Naive thymus-derived CD8-positive, alpha-beta T cell (primary cell): ENCODE measurements at regions not wholly inside any gene's neighbourhood (a gene's known extent, or its start where the extent isn't known, plus 50 kb on each side); places are given as distances from the start of the nearest gene placed in this dataset.

ENCODE experiments used
- ATAC-seq, 2 donors: fragments of 150-1000 bp; cut with Tn5 transposase in 1 of 2; sonication (Bioruptor Pico), chemical (Tn5 transposase) in 1 of 2; 1 replicate in 1 of 2; 2 replicates in 1 of 2; pipeline ENCODE4 v1.10.0; 2021; ENCODE audit warnings: mild to moderate bottlenecking in 2 of 2, moderate library complexity in 2 of 2
- POLR2A ChIA-PET: fragments of 350-600 bp; sonication (Branson Sonifier 250); formaldehyde crosslinking; loops from one replicate; lab custom pipeline; 2021; ENCODE audit warnings: antibody characterized with exemption; lab: Charles Lee
- DNase-seq, 10 donors: peaks; one replicate each; pipeline versions ENCODE4 v3.0.0 to v3.0.0-alpha.2; 2020 to 2022
- H3K27ac Mint-ChIP-seq, 10 donors: one replicate each; pipeline ENCODE4 v1.8.0; 2020 to 2022; ENCODE audit warnings: mild to moderate bottlenecking in 10 of 10, mixed read lengths in 10 of 10, moderate library complexity in 4 of 10, inconsistent platforms in 1 of 10
- H3K27me3 Mint-ChIP-seq, 5 donors: one replicate each; pipeline ENCODE4 v1.8.0; 2021 to 2022; ENCODE audit warnings: mixed read lengths in 5 of 5
- H3K36me3 Mint-ChIP-seq, 3 donors: one replicate each; pipeline ENCODE4 v1.8.0; 2020 to 2022; ENCODE audit warnings: mixed read lengths in 3 of 3, mild to moderate bottlenecking in 2 of 3, inconsistent platforms in 1 of 3
- H3K4me1 Mint-ChIP-seq, 4 donors: one replicate each; pipeline ENCODE4 v1.8.0; 2021 to 2022; ENCODE audit warnings: mixed read lengths in 4 of 4
- H3K4me3 Mint-ChIP-seq, 10 donors: one replicate each; pipeline ENCODE4 v1.8.0; 2020 to 2022; ENCODE audit warnings: mild to moderate bottlenecking in 10 of 10, mixed read lengths in 10 of 10, moderate library complexity in 6 of 10, inconsistent platforms in 1 of 10
- H3K9me3 Mint-ChIP-seq, 9 donors: one replicate each; pipeline ENCODE4 v1.8.0; 2020 to 2022; ENCODE audit warnings: mixed read lengths in 9 of 9, mild to moderate bottlenecking in 3 of 9, inconsistent platforms in 1 of 9, moderate library complexity in 1 of 9

- DNase-seq (no peak), ATAC-seq (no peak)
- POLR2A ChIA-PET = no interaction called here
- Mint-ChIP-seq H3K27ac (no peak overlapping the region), H3K4me3 (no peak overlapping the region), H3K27me3 (peaks cover 7 to 32% (median 12%) of the 10 kb centered on the region in 5 donors), H3K4me1 (no peaks in the 10 kb centered on the region), H3K36me3 (no peaks in the 10 kb centered on the region), H3K9me3 (peaks cover 0 to 15% (median 3%) of the 10 kb centered on the region in 9 donors)
These were observed 249.7 kb upstream of the OSR1 start for GRCh38 chr2:19607931-19608771.

- Mint-ChIP-seq H3K36me3 (no peaks in the 10 kb centered on the region), H3K4me3 (no peak overlapping the region), H3K27ac (no peak overlapping the region), H3K9me3 (peaks cover 0 to 11% (median 0%) of the 10 kb centered on the region in 9 donors), H3K27me3 (peaks cover 7 to 32% (median 12%) of the 10 kb centered on the region in 5 donors), H3K4me1 (no peaks in the 10 kb centered on the region)
- no peak for DNase-seq
- ATAC-seq = no peak
- POLR2A ChIA-PET = no interaction called here
These were observed 249.0 kb upstream of the OSR1 start for GRCh38 chr2:19607400-19607799.

- Mint-ChIP-seq H3K4me1 (no peaks in the 10 kb centered on the region), H3K4me3 (no peak overlapping the region), H3K36me3 (no peaks in the 10 kb centered on the region), H3K27ac (no peak overlapping the region), H3K9me3 (peaks cover 0 to 11% (median 0%) of the 10 kb centered on the region in 9 donors), H3K27me3 (peaks cover 8 to 25% (median 11%) of the 10 kb centered on the region in 5 donors)
- ATAC-seq (no peak), DNase-seq (no peak)
- POLR2A ChIA-PET = no interaction called here
These were observed 242.6 kb upstream of the OSR1 start for GRCh38 chr2:19600982-19601381.

- DNase-seq (no peak), ATAC-seq (no peak)
- Mint-ChIP-seq H3K36me3 (no peaks in the 10 kb centered on the region), H3K9me3 (peaks cover 0 to 11% (median 0%) of the 10 kb centered on the region in 9 donors), H3K27ac (no peak overlapping the region), H3K27me3 (peaks cover 8 to 25% (median 11%) of the 10 kb centered on the region in 5 donors), H3K4me1 (no peaks in the 10 kb centered on the region), H3K4me3 (no peak overlapping the region)
- POLR2A ChIA-PET = no interaction called here
These were observed 242.1 kb upstream of the OSR1 start for GRCh38 chr2:19600506-19600905.

- POLR2A ChIA-PET = no interaction called here
These were observed 240.5 kb upstream of the OSR1 start for GRCh38 chr2:19598971-19599370.

GRCh38 chr2:19592197-19592596 is 233.8 kb upstream of the OSR1 start:
- ATAC-seq (no peak), DNase-seq (no peak)
- peaks cover 0 to 4% (median 0%) of the 10 kb centered on the region in 9 donors for H3K9me3 Mint-ChIP-seq
- H3K27ac Mint-ChIP-seq = no peak overlapping the region
- no peaks in the 10 kb centered on the region for H3K4me1 Mint-ChIP-seq
- POLR2A ChIA-PET = no interaction called here
- H3K36me3 Mint-ChIP-seq = no peaks in the 10 kb centered on the region
- H3K4me3 Mint-ChIP-seq = no peak overlapping the region
- peaks cover 0 to 4% (median under 1%) of the 10 kb centered on the region in 5 donors for H3K27me3 Mint-ChIP-seq

More at GRCh38 chr2:19598971-19599370, 240.5 kb upstream of the OSR1 start:
- Mint-ChIP-seq H3K27me3 (peaks cover 4 to 25% (median 8%) of the 10 kb centered on the region in 5 donors), H3K9me3 (peaks cover 0 to 4% (median 0%) of the 10 kb centered on the region in 9 donors), H3K36me3 (no peaks in the 10 kb centered on the region), H3K4me3 (no peak overlapping the region), H3K27ac (no peak overlapping the region), H3K4me1 (no peaks in the 10 kb centered on the region)
- DNase-seq (no peak), ATAC-seq (no peak)

- ATAC-seq = no peak
- no peak for DNase-seq
- Mint-ChIP-seq H3K4me3 (no peak overlapping the region), H3K9me3 (peaks cover 0 to 6% (median 0%) of the 10 kb centered on the region in 9 donors), H3K27ac (no peak overlapping the region), H3K27me3 (peaks cover 0 to 2% (median 0%) of the 10 kb centered on the region in 5 donors), H3K36me3 (no peaks in the 10 kb centered on the region), H3K4me1 (no peaks in the 10 kb centered on the region)
- POLR2A ChIA-PET = no interaction called here
These were observed 231.4 kb upstream of the OSR1 start for GRCh38 chr2:19589791-19590190.

GRCh38 chr2:19580830-19581229 is 222.4 kb upstream of the OSR1 start:
- no peak overlapping the region for H3K4me3 Mint-ChIP-seq
- peaks cover 5 to 26% (median 17%) of the 10 kb centered on the region in 5 donors for H3K27me3 Mint-ChIP-seq
- no peaks in the 10 kb centered on the region for H3K4me1 Mint-ChIP-seq
- ATAC-seq (no peak), DNase-seq (no peak)
- H3K27ac Mint-ChIP-seq = no peak overlapping the region
- peaks cover 0 to 5% (median 0%) of the 10 kb centered on the region in 9 donors for H3K9me3 Mint-ChIP-seq
- POLR2A ChIA-PET = no interaction called here
- no peaks in the 10 kb centered on the region for H3K36me3 Mint-ChIP-seq

GRCh38 chr2:19580264-19580663 is 221.8 kb upstream of the OSR1 start:
- no peaks in the 10 kb centered on the region for H3K4me1 Mint-ChIP-seq
- peaks cover 5 to 26% (median 17%) of the 10 kb centered on the region in 5 donors for H3K27me3 Mint-ChIP-seq
- no peak for ATAC-seq
- H3K9me3 Mint-ChIP-seq = peaks cover 0 to 4% (median 0%) of the 10 kb centered on the region in 9 donors
- no peaks in the 10 kb centered on the region for H3K36me3 Mint-ChIP-seq
- H3K27ac Mint-ChIP-seq = no peak overlapping the region
- POLR2A ChIA-PET = no interaction called here
- DNase-seq = no peak
- no peak overlapping the region for H3K4me3 Mint-ChIP-seq

GRCh38 chr2:19579461-19579860 is 221.0 kb upstream of the OSR1 start:
- DNase-seq (no peak), ATAC-seq (no peak)
- POLR2A ChIA-PET = no interaction called here
- H3K36me3 Mint-ChIP-seq = no peaks in the 10 kb centered on the region
- H3K4me3 Mint-ChIP-seq = no peak overlapping the region
- no peak overlapping the region for H3K27ac Mint-ChIP-seq
- no peaks in the 10 kb centered on the region for H3K4me1 Mint-ChIP-seq
- H3K9me3 Mint-ChIP-seq = no peaks in the 10 kb centered on the region
- peaks cover 6 to 30% (median 19%) of the 10 kb centered on the region in 5 donors for H3K27me3 Mint-ChIP-seq

- H3K4me3 Mint-ChIP-seq = no peak overlapping the region
- no peaks in the 10 kb centered on the region for H3K9me3 Mint-ChIP-seq
- H3K27ac Mint-ChIP-seq = no peak overlapping the region
- H3K4me1 Mint-ChIP-seq = no peaks in the 10 kb centered on the region
- no peak for DNase-seq
- H3K36me3 Mint-ChIP-seq = no peaks in the 10 kb centered on the region
- peaks cover 6 to 34% (median 30%) of the 10 kb centered on the region in 5 donors for H3K27me3 Mint-ChIP-seq
- no peak for ATAC-seq
- POLR2A ChIA-PET = no interaction called here
These were observed 219.3 kb upstream of the OSR1 start for GRCh38 chr2:19577723-19578122.

- POLR2A ChIA-PET = no interaction called here
- Mint-ChIP-seq H3K27me3 (peaks cover 9 to 47% (median 41%) of the 10 kb centered on the region in 5 donors), H3K4me1 (no peaks in the 10 kb centered on the region)
These were observed 218.0 kb upstream of the OSR1 start for GRCh38 chr2:19576411-19576810.

GRCh38 chr2:19575641-19576040 is 217.2 kb upstream of the OSR1 start:
- H3K27me3 Mint-ChIP-seq = peaks cover 9 to 55% (median 37%) of the 10 kb centered on the region in 5 donors
- H3K4me1 Mint-ChIP-seq = no peaks in the 10 kb centered on the region
- H3K4me3 Mint-ChIP-seq = no peak overlapping the region
- no peak overlapping the region for H3K27ac Mint-ChIP-seq
- no peaks in the 10 kb centered on the region for H3K36me3 Mint-ChIP-seq
- ATAC-seq (no peak), DNase-seq (no peak)
- peaks cover 0 to 3% (median 0%) of the 10 kb centered on the region in 9 donors for H3K9me3 Mint-ChIP-seq
- POLR2A ChIA-PET = no interaction called here

More at GRCh38 chr2:19576411-19576810, 218.0 kb upstream of the OSR1 start:
- DNase-seq (no peak), ATAC-seq (no peak)
- Mint-ChIP-seq H3K36me3 (no peaks in the 10 kb centered on the region), H3K9me3 (peaks cover 0 to 2% (median 0%) of the 10 kb centered on the region in 9 donors), H3K27ac (no peak overlapping the region), H3K4me3 (no peak overlapping the region)
